Neural crest cell (in vitro differentiated cells): ENCODE measurements at regions not wholly inside any gene's neighbourhood (a gene's known extent, or its start where the extent isn't known, plus 50 kb on each side); places are given as distances from the start of the nearest gene placed in this dataset.

Source experiments
- DNase-seq: peaks from one replicate; pipeline ENCODE4 v3.0.0; 2021; ENCODE audit warnings: low read depth, mixed read lengths, low spot score
- H3K27ac Mint-ChIP-seq: one replicate; pipeline ENCODE4 v1.8.0; 2021; ENCODE audit warnings: mild to moderate bottlenecking, mixed read lengths; ENCODE audit not compliant: unreplicated experiment
- H3K27me3 Mint-ChIP-seq: 2 replicates; pipeline ENCODE4 v1.8.0; 2021; ENCODE audit warnings: low read depth, mild to moderate bottlenecking, mixed read lengths
- H3K36me3 Mint-ChIP-seq: 2 replicates; pipeline ENCODE4 v1.8.0; 2021; ENCODE audit warnings: low read depth, mild to moderate bottlenecking, mixed read lengths
- H3K4me1 Mint-ChIP-seq: 2 replicates; pipeline ENCODE4 v1.8.0; 2021; ENCODE audit warnings: mixed read lengths
- H3K4me3 Mint-ChIP-seq: one replicate; pipeline ENCODE4 v1.8.0; 2021; ENCODE audit warnings: mild to moderate bottlenecking, mixed read lengths
- H3K9me3 Mint-ChIP-seq: 2 replicates; pipeline ENCODE4 v1.8.0; 2021; ENCODE audit warnings: mixed read lengths
- CTCF ChIP-seq: fragments of 200-600 bp; sonication (generic); conservative IDR thresholded peaks from 2 replicates; pipeline ENCODE4 v1.5.0; 2021; ENCODE audit warnings: antibody characterized with exemption, mild to moderate bottlenecking

GRCh38 chr19:32029235-32029634 is 316.2 kb upstream of the ZNF507 start:
- no peak for TF ChIP-seq CTCF
- Mint-ChIP-seq H3K27ac (no peak overlapping the region), H3K4me3 (no peak overlapping the region), H3K4me1 (no peaks in the 10 kb centered on the region), H3K27me3 (peaks cover 17% of the 10 kb centered on the region), H3K9me3 (peaks cover 11% of the 10 kb centered on the region), H3K36me3 (peaks cover 4% of the 10 kb centered on the region)
- no peak for DNase-seq

DNA sequence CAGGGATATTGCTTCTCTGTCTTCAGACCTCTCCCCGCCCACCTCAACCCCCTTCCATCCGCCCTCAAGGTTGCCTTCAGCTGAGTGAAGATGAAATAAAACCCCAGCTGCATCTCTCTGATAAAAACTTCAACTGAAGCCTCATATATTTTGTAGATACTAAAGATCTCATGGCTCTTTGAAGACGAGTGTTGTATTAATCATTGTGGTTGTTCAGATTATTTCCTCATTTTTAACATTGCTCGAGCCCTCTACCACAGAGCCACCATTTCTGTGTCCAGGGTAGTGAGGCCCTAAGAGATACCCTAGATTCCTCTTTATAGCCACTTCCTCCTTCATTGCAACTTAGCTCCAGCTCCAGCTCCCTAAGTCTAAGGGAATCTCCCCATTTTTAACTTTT is 312.8 kb upstream of the ZNF507 start:
- DNase-seq: no peak
- TF ChIP-seq CTCF: no peak
- H3K27me3 Mint-ChIP-seq: peaks cover 25% of the 10 kb centered on the region
- no peaks in the 10 kb centered on the region for H3K4me1 Mint-ChIP-seq
- no peaks in the 10 kb centered on the region for H3K36me3 Mint-ChIP-seq
- no peak overlapping the region for H3K27ac Mint-ChIP-seq
- no peak overlapping the region for H3K4me3 Mint-ChIP-seq
- H3K9me3 Mint-ChIP-seq: peaks cover 3% of the 10 kb centered on the region

DNA sequence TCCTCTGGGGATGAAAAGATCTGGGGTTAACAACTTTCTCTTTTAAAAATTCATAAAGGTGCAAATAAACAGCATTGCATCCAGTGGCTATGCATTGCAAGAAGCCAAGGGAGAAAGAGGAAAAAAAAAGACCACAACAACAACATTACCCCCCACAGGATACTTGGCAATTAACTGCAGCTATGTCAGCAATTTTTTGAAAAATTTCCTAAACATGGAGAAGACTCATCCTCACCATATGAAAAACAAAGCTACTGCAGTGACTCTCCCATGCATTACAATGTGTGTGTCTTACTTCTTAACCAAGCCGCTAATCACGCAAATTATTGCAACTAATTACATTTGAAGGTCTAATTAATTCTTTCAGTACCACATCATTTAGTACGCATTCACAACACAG is 309.8 kb upstream of the ZNF507 start:
- Mint-ChIP-seq H3K9me3 (no peaks in the 10 kb centered on the region), H3K27me3 (peaks cover 43% of the 10 kb centered on the region), H3K4me3 (no peak overlapping the region), H3K27ac (no peak overlapping the region), H3K36me3 (no peaks in the 10 kb centered on the region), H3K4me1 (no peaks in the 10 kb centered on the region)
- TF ChIP-seq CTCF: no peak
- no peak for DNase-seq

GRCh38 chr19:32038021-32038920 is 307.1 kb upstream of the ZNF507 start:
- DNase-seq: no peak
- H3K9me3 Mint-ChIP-seq: no peaks in the 10 kb centered on the region
- H3K4me1 Mint-ChIP-seq: peaks cover 4% of the 10 kb centered on the region
- TF ChIP-seq CTCF: no peak
- H3K27ac Mint-ChIP-seq: no peak overlapping the region
- H3K36me3 Mint-ChIP-seq: no peaks in the 10 kb centered on the region
- H3K4me3 Mint-ChIP-seq: no peak overlapping the region
- peaks cover 61% of the 10 kb centered on the region for H3K27me3 Mint-ChIP-seq

- DNase-seq: no peak
- H3K4me3 Mint-ChIP-seq: no peak overlapping the region
- H3K27me3 Mint-ChIP-seq: peaks cover 68% of the 10 kb centered on the region
- peaks cover 4% of the 10 kb centered on the region for H3K4me1 Mint-ChIP-seq
- no peak for TF ChIP-seq CTCF
- no peaks in the 10 kb centered on the region for H3K9me3 Mint-ChIP-seq
- no peaks in the 10 kb centered on the region for H3K36me3 Mint-ChIP-seq
- no peak overlapping the region for H3K27ac Mint-ChIP-seq
Observed at GRCh38 chr19:32038961-32039360, 306.4 kb upstream of the ZNF507 start.
